ENCODE measurements at regions not wholly inside any gene's neighbourhood (a gene's known extent, or its start where the extent isn't known, plus 50 kb on each side); places are given as distances from the start of the nearest gene placed in this dataset.

- H3K4me3 Mint-ChIP-seq: no peak overlapping the region
- H3K4me1 Mint-ChIP-seq: no peaks in the 10 kb centered on the region
- H3K9me3 Mint-ChIP-seq: peaks cover 33% of the 10 kb centered on the region
- peaks cover 6% of the 10 kb centered on the region for H3K36me3 Mint-ChIP-seq (ENCODE audit: low read depth)
- TF ChIP-seq CTCF (IDR thresholded peaks at IDR 0.05; ENCODE audit: unreplicated experiment in 3 of 3): no peak
- H3K27ac Mint-ChIP-seq: no peak overlapping the region
- no peaks in the 10 kb centered on the region for H3K27me3 Mint-ChIP-seq (ENCODE audit: low read depth)
Measured at GRCh38 chr9:29126783-29127182, 1553.5 kb upstream of the C9orf72 start.

GRCh38 chr9:29129763-29130162 is 1556.5 kb upstream of the C9orf72 start:
- Mint-ChIP-seq H3K36me3 (ENCODE audit: low read depth) (peaks cover 6% of the 10 kb centered on the region), H3K27me3 (ENCODE audit: low read depth) (no peaks in the 10 kb centered on the region), H3K27ac (no peak overlapping the region), H3K4me1 (no peaks in the 10 kb centered on the region), H3K4me3 (no peak overlapping the region), H3K9me3 (peaks cover 36% of the 10 kb centered on the region)
- no peak for TF ChIP-seq CTCF (IDR thresholded peaks at IDR 0.05; ENCODE audit: unreplicated experiment in 3 of 3)

- no peak for TF ChIP-seq CTCF (IDR thresholded peaks at IDR 0.05; ENCODE audit: unreplicated experiment in 3 of 3)
- no peaks in the 10 kb centered on the region for H3K36me3 Mint-ChIP-seq (ENCODE audit: low read depth)
- H3K4me3 Mint-ChIP-seq: no peak overlapping the region
- peaks cover 24% of the 10 kb centered on the region for H3K9me3 Mint-ChIP-seq
- no peaks in the 10 kb centered on the region for H3K4me1 Mint-ChIP-seq
- H3K27ac Mint-ChIP-seq: no peak overlapping the region
- H3K27me3 Mint-ChIP-seq (ENCODE audit: low read depth): no peaks in the 10 kb centered on the region
Measured at GRCh38 chr9:29144476-29144875, 1571.2 kb upstream of the C9orf72 start.

- H3K27ac Mint-ChIP-seq: no peak overlapping the region
- no peaks in the 10 kb centered on the region for H3K36me3 Mint-ChIP-seq (ENCODE audit: low read depth)
- no peaks in the 10 kb centered on the region for H3K27me3 Mint-ChIP-seq (ENCODE audit: low read depth)
- H3K9me3 Mint-ChIP-seq: peaks cover 3% of the 10 kb centered on the region
- H3K4me1 Mint-ChIP-seq: no peaks in the 10 kb centered on the region
- no peak overlapping the region for H3K4me3 Mint-ChIP-seq
- no peak for TF ChIP-seq CTCF (IDR thresholded peaks at IDR 0.05; ENCODE audit: unreplicated experiment in 3 of 3)
Measured at GRCh38 chr9:29150606-29151005, 1577.3 kb upstream of the C9orf72 start.

GRCh38 chr9:29160763-29161353 is 1587.6 kb upstream of the C9orf72 start:
- no peak for TF ChIP-seq CTCF (IDR thresholded peaks at IDR 0.05; ENCODE audit: unreplicated experiment in 3 of 3)
- H3K27me3 Mint-ChIP-seq (ENCODE audit: low read depth): no peaks in the 10 kb centered on the region
- H3K4me3 Mint-ChIP-seq: no peak overlapping the region
- H3K36me3 Mint-ChIP-seq (ENCODE audit: low read depth): no peaks in the 10 kb centered on the region
- no peaks in the 10 kb centered on the region for H3K4me1 Mint-ChIP-seq
- no peak overlapping the region for H3K27ac Mint-ChIP-seq
- no peaks in the 10 kb centered on the region for H3K9me3 Mint-ChIP-seq

- Mint-ChIP-seq H3K4me1 (no peaks in the 10 kb centered on the region), H3K4me3 (no peak overlapping the region)
- no peak for TF ChIP-seq CTCF (IDR thresholded peaks at IDR 0.05; ENCODE audit: unreplicated experiment in 3 of 3)
Measured at GRCh38 chr9:29174136-29174535, 1600.9 kb upstream of the C9orf72 start.

More at GRCh38 chr9:29174136-29174535, 1600.9 kb upstream of the C9orf72 start:
- Mint-ChIP-seq H3K9me3 (no peaks in the 10 kb centered on the region), H3K27ac (no peak overlapping the region), H3K36me3 (ENCODE audit: low read depth) (no peaks in the 10 kb centered on the region), H3K27me3 (ENCODE audit: low read depth) (no peaks in the 10 kb centered on the region)
